SK-MEL-5 (cell line): ENCODE measurements at regions not wholly inside any gene's neighbourhood (a gene's known extent, or its start where the extent isn't known, plus 50 kb on each side); places are given as distances from the start of the nearest gene placed in this dataset.
"Not testable (repeated sequence)": the region's sequence is repeated elsewhere in the genome, so short reads cannot be mapped to it uniquely, and the experiment has no call there.

Experiments used
- DNase-seq: peaks from one replicate; pipeline ENCODE4 v3.0.0-alpha.2; 2016; ENCODE audit warnings: low read depth, low spot score
- in situ Hi-C: cut with HindIII; loops from 2 replicates; pipeline ENCODE4 v1.10.0; 2016; ENCODE audit warnings: low sequenced_read_pairs, high pct_unique_total_duplicates, low pct_unique_long_range_greater_than_20kb

DNA sequence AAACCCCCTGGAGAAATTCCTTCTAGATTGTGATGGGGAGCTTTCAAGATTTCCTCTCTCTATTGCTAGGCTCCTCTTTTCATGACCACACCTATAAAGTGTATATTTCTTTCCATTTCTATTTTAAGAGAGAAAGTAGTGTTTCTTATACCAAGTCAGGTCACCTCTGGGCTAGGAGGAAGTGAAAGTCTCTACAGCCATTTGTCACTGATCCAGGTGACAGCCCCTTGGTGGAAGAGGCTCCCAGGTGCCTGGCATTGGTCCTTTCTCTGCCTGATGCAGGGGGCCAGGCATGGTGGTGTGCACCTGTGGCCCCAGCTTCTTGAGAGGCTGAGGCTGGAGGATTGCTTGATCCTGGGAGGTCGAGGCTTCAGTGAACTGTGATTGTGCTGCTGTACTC lies 64.7 kb downstream of the DHCR7 start:
- in situ Hi-C loops = no loop called here
- no peak for DNase-seq

DNA sequence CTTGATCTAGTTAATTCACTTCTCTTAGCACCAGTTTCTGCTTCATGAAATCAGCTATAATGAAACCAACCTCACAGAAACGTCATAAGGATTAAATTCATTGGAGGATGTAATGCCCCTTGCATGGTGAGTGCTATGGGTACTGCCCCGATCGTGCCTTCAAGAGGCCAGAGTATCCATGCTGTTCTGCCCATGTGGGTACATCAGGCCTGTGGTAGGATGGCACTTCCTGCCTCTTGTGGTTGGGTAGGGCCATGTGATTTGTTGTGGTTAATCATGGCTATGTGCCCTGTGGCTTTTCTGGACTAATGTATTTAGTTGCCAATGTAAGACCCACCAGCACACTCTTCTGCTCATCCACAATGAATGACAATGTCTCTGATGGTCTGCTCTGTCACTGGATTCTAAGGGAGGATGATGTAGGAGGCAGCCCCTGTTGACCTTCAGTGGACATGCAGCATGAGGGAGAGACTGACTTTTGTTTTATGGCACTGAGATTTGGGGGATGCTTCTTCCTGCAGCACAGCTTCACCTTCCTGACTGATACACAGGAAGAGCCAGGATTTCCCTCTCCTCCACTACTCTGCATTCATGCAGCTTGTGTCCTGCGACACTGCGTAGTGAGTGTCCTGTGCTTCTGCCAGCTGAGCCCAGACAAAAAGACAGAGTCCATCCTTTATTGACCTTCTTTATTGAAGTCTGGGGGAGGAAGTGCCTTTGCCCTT lies 66.2 kb downstream of the DHCR7 start:
- no peak for DNase-seq
- in situ Hi-C loops = no loop called here

DNA sequence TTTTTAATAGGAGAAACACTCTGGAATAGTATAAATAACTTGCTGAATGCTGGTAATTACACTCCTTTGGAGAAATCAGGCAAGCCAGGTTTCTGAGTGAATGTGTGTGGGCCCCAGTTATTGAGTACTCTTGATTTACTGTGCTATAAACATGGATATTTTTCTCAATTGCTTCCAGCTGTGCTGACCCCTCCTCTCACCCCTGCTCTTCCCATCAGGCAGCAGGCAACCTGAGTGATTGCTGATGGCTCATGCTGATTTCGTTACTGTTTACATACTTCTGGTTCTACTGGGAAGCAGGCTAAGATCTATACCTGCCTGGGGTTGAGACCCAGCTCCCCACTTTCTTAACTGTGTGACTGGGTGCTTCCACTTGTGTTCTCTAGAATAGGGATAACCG lies 68.5 kb downstream of the DHCR7 start:
- in situ Hi-C loops = no loop called here
- no peak for DNase-seq

DNA sequence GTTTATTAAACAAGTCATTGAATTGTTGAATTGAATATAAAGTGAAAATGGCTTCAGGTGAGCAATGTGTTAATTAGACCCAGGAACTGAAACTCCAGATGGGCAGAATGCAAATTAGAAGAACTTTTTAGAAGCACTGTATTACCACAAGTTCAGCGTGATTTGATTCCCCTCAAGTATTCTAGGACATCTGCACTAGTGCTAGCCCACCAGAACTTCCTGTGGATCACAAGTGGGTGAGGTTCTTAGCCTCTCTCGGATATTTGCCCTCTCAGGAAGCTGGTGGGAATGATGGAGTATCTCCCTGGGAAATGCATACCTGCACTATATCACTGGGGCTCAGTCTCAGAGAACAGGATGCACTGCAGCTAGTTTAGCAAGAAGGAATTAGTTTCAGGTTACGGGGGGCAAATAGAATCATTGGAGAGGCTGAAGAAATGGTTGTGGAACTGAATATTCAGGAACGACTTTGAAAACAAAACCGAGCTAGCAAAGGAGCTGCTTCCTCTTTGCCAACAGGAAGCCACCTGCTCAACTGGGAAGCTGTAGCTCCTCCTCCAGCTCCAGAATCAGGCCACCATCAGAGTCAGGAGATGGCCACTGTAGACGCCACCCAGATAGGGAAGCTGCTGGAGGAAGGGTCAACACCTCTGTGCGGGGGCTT lies 74.3 kb downstream of the DHCR7 start:
- DNase-seq = no peak
- in situ Hi-C loops = no loop called here

DNA sequence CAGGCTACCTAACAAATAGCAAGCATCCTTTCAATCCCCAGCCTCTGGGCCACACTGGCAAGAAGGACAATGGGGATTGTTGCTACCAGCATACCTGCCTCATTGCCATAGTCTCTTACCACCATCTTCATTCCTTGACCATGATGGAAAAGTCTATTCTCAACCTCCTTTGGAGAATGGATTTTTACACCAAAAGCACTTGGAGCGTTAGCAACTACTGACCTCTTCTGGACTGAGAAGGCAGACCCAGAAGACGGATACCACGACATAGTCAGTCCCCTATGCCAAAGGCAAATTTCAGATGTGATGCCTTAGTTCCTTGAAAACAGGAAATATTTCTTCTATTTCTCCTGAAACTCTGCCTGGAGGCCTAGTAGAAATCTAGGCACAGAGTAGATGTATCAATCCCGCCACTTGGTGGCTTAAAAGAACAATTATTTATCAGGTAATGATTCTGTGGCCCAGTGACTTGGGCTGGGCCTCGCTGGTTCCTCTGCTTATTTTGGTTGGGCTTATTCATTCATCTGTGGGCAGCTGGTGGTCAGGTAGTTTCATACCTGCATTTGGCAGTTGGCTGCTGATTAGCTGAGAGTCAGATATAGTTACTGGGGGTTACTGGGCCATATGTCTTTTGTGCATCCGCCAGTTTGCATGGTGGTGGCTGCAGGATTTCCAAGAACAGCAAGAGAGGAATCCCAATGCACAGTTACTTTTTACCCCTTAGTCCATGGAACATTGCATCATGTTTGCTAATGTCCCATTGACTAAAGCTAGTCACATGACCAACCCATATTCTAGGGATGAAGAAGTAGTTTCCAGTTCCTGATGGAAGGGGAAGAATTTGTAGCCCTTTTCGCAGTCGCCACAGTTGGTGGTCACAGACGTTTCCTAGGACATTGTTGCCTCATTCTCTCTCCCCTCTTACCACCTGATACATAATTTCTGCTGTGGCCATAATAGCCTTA lies 75.2 kb downstream of the DHCR7 start:
- in situ Hi-C loops = no loop called here
- DNase-seq = peak; percentile 62

DNA sequence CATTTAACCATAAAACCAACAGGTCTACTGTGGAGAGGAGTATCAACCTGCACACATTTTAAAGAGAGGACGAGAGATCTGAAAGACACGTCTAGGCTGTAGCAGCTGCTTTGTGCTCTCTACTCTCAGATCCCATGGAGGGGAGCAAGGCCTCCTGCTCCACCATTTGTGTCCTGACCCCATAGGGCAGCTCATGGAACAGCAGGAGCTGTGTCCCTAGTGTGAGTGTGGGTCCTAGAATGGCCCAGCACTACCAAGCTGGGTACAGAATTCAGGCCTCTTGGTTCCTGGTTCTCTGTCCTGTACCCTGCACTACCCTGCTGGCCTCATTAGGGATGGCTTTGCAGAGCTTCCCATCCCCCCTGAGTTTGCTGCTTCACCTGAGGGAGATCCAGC lies 76.5 kb downstream of the DHCR7 start:
- in situ Hi-C loops = no loop called here
- DNase-seq = no peak

DNA sequence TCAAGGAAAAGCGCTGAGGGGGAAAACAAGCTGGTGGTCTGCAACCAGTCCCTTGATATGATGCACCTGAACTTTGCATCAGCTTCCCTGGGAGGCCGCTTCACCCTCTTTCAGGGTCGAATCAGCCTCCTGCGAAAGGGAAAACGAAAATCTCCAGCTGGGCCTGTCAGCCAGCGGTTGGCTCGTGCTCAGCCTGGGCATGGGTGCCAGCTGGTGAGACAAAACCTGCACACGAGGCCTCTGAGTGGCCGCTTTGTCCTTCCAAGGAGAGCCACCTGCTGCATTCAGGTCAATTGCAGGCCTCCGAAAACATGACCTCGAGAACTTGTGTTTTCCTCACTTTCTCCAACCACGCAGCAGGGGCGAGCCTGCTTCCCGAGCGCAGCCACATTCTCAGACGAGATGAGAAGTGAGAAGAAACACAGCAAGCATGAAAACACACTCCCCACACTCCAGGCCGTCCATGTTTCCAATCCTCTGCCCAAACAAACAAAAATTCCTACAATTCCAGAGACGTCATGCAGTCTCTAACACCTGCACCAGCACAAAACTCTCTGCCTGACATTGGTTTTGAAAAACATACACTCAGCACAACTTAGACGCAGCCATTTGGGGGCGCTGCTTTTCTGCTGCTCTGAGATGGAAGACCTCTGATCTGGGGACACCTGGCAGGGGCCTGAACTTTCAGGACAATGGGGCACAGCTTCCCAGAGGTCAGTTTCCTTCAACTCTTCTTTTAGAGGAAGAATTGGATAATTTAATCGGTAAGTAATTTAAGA lies 77.1 kb downstream of the DHCR7 start:
- in situ Hi-C loops = no loop called here
- DNase-seq = no peak

DNA sequence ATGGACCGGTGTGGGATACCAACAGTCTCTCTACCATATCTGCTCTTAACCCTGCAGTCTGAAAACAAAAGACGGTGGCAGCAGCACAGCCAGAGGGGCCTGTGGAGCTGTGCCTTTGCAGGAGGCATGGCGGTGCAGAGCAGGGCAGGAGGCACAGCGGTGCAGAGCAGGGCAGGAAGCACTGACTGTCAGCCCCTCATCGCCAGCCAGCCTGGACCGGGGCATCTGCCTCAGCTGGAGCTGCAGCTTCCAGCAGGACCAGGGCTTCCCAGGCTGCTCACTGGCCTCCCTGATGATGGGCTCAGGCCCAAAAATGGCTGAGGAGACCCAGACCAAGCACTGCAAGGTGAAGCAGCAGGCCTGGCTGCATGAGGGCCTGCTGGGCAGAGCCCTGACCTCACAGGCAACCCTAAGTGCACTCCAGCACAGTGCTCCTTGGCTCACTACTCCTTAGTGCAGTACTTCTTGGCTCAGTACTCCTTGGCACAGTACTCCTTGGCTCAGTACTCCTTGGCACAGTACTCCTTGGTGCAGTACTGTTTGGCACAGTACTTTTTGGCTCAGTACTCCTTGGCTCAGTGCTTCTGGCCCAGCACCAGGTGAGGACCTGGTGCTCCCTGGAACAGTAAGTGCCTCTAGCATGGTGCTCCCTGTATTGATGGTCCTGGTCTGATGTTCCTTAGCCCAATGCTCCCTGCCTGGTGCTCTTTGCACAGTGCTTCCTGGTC lies 78.0 kb downstream of the DHCR7 start:
- DNase-seq = no peak
- in situ Hi-C loops = no loop called here

DNA sequence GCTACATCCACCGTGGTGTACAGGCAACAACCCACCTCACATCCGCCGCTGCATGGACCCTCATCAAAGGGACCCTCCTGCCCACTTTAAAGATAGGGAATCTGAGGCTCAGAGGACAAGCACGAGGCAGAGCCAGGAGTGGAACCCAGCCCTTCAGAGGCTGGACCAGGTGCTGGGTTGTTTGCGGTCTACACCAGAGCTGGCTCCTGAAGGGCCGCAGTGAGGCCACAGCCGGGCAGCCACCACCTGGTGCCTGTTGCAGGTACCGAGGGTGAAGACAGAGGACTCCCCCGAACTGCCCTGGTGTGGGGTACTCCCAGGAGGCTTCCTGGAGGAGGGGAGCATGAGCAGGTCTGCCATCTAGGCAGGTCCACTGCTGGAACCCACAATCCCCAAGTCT lies 78.8 kb downstream of the DHCR7 start:
- no peak for DNase-seq
- in situ Hi-C loops = no loop called here

DNA sequence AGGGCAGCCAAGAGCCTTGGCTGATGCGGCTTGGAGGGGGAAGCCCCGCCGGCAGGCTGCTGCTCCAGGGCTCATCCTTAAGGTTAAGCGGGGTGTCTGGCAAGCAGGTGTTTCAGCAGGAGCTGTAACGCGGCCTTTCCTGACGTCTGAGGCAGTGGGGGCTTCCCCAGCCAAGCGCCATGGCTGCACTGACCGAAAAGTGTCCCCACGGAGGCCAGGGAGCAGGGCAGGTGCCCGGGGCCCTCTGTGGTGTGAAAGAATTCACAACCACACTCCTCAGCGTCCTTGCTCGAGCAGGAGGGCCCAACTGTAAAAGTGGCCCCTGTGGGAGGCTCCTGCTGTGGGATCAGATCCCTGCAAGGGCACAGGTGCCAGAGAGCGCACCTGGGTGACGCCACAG lies 79.2 kb downstream of the DHCR7 start:
- in situ Hi-C loops = no loop called here
- DNase-seq = no peak

DNA sequence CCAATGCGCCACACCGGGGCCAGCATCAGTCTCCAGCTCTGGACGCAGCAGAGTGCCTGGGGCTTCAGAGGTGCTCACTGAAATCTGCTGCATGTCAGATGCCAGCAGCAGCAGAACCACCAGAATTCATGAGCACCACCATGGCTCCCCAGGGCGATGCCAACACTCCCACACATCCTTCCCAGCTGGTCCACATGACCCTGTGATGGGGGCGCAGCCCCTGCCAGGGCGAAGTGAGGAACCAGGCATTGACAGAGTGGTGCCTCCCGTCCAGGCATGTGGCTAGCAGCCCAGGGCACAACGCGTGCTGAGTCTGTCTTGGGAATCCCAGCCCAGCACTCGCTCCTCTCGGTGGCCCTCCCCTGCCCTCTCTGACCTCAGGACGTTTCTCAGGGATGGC lies 80.4 kb downstream of the DHCR7 start:
- in situ Hi-C loops = no loop called here

DNA sequence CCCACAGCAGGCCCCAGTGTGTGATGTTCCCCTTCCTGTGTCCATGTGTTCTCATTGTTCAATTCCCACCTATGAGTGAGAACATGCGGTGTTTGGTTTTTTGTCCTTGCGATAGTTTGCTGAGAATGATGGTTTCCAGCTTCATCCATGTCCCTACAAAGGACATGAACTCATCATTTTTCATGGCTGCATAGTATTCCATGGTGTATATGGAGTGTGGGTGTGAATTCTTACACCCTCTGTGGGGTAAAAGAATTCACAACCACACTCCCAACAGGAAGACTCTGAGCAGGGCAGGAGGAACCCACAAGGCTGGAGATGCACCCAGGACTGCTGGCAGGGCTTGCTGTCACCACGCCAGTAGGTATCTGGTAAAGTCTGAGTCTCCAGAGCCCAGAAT lies 80.9 kb downstream of the DHCR7 start:
- DNase-seq, in situ Hi-C loops: not testable (repeated sequence)

More for the DNA sequence above, 80.4 kb downstream of the DHCR7 start:
- DNase-seq = no peak

DNA sequence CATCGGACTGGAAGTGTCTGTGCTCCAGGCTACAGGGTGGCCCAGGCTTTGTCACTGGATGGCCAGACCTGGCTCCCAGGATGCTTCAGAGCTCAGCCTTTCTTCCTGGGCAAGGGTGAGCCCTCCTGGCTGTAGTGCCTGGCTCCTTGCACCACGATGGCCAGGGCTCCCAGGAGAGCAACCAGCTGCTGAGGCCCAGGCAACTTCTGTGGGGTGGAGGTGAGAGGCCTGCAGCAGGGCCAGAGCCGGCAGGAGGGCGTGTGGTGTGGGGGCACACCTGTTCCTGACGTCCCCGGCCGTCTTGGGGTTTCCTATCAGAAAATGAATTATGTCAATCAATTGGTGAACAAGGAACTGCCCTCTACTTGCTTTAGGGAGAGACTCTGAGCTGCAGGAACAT lies 82.1 kb downstream of the DHCR7 start:
- in situ Hi-C loops = no loop called here
- DNase-seq = no peak

DNA sequence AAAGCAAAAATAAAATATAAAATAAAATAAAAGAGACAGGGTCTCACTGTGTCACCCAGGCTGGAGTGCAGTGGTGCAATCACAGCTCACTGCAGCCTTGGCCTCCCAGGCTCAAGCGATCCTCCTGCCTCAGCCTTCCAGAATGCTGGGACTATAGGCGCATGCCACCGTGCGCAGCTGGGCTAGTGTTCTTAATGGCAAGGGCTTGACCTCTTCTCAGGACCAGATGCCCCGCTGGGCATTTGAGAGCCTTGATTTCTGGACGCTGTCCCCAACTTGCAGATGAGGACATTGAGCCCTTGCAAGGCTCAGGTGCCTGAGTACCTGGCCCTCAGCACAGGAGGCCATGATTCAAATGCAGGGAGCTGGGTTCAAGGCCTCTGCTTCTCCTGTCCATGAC lies 82.6 kb downstream of the DHCR7 start:
- no peak for DNase-seq
- in situ Hi-C loops = no loop called here

DNA sequence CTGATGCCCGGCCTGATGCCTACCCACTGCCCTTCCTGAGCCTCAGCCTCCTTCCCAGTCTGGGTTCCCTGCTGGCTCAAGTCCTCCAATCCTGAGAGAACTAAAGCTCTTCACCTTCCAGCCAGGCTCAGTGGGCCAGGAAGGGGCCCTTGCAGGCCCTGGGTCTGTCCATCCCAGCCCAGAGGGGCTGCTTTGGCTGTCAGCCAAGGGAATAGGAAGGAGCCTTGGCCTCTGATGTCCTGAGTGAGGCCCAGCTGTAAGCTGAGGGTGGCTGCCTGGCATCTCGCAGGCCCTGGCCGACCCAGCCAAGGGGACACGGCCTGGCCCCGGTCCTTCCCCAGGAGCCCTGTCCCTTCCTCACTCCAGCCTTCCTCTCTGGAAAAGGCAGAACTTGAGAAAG lies 83.4 kb downstream of the DHCR7 start:
- in situ Hi-C loops = no loop called here

DNA sequence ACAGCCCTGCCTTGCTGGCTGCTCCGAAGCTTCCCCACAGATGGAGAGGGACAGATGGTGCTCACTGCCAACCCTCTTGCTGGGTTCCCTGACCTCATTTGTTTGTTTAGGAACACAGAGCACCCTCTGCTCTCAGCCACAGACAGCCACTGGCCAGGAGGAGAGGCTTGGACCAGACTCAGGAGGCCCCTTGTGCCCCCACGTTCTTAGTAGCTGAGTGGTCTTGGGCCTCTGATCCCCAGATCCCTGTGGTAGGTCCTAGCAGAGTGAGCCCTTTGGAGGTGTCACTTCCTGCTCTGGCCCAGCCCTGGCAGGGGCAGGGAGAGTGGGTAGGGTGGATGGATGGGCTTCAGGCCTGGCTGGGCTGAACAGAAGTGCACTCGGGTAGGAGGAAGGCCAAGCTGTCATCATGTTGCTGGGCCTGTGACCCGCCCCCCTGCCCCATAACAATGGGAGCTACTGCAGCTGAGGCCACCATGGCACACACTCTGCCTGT lies 84.0 kb downstream of the DHCR7 start:
- in situ Hi-C loops = no loop called here
- no peak for DNase-seq

More for the DNA sequence above, 83.4 kb downstream of the DHCR7 start:
- no peak for DNase-seq

DNA sequence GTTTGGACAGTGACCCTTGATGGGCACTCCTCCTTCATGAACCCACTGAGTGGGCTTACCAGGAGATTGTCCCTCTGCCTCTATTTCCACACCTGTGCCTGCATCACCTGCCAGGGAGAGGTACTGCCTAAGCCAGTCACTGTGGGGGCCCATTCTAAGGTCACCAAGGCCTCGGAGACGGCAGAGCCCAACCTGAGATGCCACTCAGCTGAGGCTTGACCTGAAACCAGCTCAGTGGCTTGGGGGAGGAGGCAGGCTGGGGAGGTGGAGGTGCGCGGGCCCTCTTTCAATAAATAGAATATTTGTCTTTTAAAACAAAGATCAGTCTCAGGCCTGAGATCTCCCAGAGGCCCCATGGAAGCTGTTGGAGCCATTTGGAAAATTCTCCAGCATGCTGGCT lies 84.5 kb downstream of the DHCR7 start:
- in situ Hi-C loops = no loop called here

More for the DNA sequence above, 84.5 kb downstream of the DHCR7 start:
- no peak for DNase-seq
